CD4-positive, alpha-beta T cell treated with Interleukin-4 for 1 hour (primary cell): ENCODE measurements at regions not wholly inside any gene's neighbourhood (a gene's known extent, or its start where the extent isn't known, plus 50 kb on each side); places are given as distances from the start of the nearest gene placed in this dataset.
A peak's percentile ranks its signal among the peaks of the same experiment; 100 is the strongest.
"Not testable (repeated sequence)": the region's sequence is repeated elsewhere in the genome, so short reads cannot be mapped to it uniquely, and the experiment has no call there.

Experiments used
- DNase-seq, 2 donors: peaks; one replicate each; pipeline ENCODE4 v3.0.0-alpha.2; 2020 to 2022

GRCh38 chr5:40453689-40454088 is 226.0 kb upstream of the PTGER4 start:
- no peak for DNase-seq

GRCh38 chr5:40452874-40453624 is 226.7 kb upstream of the PTGER4 start:
- DNase-seq = no peak

DNA sequence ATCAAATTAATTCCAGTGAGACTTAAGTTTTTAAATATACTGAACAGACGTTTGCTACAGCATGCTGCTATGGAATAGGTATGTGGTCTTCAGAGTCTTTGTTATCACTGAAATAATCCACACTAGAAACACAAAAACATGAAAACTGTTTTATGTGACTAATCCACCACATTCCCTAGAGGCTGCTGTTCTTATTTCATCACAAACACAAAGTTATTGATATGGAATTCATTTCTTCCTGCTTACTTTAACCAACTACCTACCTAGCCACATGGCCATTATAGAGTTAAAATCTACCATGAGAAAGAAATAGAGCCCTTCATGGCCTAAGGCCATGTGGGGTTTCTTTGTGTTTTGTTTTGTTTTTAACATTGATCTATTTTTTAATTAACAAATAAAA is 232.3 kb upstream of the PTGER4 start:
- DNase-seq = no peak

DNA sequence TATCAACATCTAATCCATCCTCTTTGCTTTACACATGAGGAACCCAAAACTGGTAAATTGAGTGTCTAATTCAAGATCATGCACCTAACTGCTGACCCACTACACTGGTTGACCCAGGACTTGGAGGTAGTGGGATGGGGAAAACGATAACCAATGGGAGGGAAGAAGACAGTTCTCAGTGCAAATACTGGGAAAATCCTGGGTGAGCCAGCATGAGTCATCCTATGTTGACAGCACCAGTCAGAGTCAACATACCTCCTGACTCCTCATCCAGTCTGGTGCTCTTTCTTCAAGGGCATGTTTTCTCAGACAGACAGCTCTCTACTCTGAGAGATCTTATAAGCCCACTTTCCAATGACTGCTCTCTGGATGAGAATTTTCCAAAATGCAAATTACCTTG is 232.8 kb upstream of the PTGER4 start:
- no peak for DNase-seq

DNA sequence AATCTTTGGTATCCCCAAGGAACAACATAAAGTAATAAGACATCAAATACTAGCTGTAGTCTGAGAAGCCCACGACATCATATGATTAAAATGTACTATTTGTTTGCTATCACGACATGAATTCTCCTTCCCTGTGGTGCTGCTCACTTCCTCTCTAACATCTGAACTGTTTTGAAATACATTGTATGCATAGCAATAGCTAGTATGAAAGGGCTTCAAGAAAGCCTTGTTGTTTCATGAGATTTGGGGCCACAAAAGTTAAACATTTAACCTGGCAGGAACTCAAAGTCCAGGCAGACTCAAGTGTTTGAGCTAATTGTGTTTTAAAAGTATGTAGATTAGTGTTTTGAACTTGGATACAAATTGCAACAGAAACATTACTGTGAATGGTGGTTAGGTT is 237.4 kb upstream of the PTGER4 start:
- peak in 1 of 2 donors; percentile 25 for DNase-seq

GRCh38 chr5:40441733-40442132 is 238.0 kb upstream of the PTGER4 start:
- peak; percentile 25 to 53 for DNase-seq

DNA sequence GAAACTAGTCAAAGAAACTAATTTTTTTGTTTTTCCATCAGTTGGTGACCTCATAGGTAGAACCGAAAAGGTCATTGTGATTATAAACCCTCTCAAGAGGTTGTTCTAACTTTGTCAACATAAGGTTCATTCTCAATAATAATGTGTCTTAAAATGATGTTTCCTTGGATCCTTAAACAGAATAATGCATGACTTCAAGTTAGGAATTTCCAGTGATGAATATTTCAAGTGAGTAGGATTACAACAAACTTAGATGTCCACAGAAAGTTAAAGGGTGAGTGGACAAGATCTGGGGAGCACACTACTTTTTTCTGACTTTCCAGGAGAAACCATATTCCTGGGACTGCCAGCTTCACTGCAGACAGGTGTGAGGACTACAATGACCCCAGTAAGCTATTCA is 239.0 kb upstream of the PTGER4 start:
- DNase-seq = no peak

GRCh38 chr5:40439103-40439502 is 240.6 kb upstream of the PTGER4 start:
- DNase-seq = peak; percentile 39 to 49

GRCh38 chr5:40438646-40439045 is 241.1 kb upstream of the PTGER4 start:
- not testable (repeated sequence) for DNase-seq

GRCh38 chr5:40437452-40437861 is 242.3 kb upstream of the PTGER4 start:
- peak; percentile 58 to 73 for DNase-seq

- DNase-seq = peak; percentile 58 to 70
Observed at GRCh38 chr5:40436535-40437237, 243.0 kb upstream of the PTGER4 start.

DNA sequence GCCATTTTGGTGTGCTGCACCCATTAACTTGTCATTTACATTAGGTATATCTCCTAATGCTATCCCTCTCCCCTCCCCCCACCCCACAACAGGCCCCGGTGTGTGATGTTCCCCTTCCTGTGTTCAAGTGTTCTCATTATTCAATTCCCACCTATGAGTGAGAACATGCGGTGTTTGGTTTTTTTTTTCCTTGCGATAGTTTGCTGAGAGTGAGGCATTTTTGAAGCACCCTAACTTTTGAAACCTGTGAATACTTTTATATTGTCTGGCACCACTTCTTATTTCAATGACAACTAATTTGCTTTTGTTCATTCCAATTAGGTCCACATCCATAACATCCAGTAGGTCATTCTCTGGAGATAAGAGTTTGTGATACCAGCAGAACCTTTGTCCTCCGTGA is 244.0 kb upstream of the PTGER4 start:
- not testable (repeated sequence) for DNase-seq

DNA sequence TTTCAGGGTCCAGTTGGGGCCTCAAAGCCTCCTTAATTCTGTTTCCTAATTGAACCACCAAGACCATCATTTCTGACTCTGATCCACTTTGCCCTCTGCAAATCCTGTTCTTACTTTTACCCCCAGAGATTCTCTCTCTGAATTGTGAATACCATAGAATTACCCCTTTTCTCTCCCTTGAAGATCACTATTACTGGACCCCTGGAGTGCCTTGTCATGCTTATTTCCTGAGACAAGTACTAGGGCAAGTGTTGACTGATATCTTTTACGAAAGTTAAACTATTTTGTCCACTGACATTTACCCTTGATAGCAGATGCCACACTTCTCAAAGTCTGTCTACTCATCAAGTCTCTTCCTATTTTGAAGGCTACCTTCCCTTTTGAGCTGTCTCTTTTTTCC is 246.9 kb upstream of the PTGER4 start:
- no peak for DNase-seq

- DNase-seq = no peak
Observed at GRCh38 chr5:40431734-40432133, 248.0 kb upstream of the PTGER4 start.

GRCh38 chr5:40430101-40430710 is 249.5 kb upstream of the PTGER4 start:
- DNase-seq = no peak

- peak; percentile 30 to 55 for DNase-seq
Observed at GRCh38 chr5:40429258-40430100, 250.2 kb upstream of the PTGER4 start.

GRCh38 chr5:40428815-40429214 is 250.9 kb upstream of the PTGER4 start:
- no peak for DNase-seq

GRCh38 chr5:40428126-40428525 is 251.6 kb upstream of the PTGER4 start:
- peak in 1 of 2 donors; percentile 36 for DNase-seq

- DNase-seq = not testable (repeated sequence)
Observed at GRCh38 chr5:40417046-40417810, 262.5 kb upstream of the PTGER4 start.

DNA sequence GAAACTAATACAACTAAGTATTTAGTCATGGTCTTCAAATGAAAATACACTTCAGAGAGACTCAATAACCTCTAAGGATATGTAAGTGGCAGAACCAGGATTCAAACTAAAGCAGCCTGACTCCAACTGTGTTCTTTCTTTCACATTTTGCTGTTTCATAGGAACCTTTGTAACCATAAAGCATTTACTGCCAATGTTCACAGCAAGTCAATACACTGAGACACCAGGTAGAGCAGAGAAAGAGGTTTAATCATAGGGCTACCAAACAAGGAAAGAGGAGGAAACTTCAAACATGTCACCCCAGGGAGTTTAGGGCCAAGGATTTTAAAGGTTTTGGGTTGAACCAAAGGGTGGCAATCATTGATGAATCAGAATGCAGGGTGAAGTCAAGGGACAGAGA is 263.1 kb upstream of the PTGER4 start:
- DNase-seq = no peak

- no peak for DNase-seq
Observed at GRCh38 chr5:40416098-40416497, 263.6 kb upstream of the PTGER4 start.

- no peak for DNase-seq
Observed at GRCh38 chr5:40414922-40415321, 264.8 kb upstream of the PTGER4 start.
